ENCODE measurements at regions not wholly inside any gene's neighbourhood (a gene's known extent, or its start where the extent isn't known, plus 50 kb on each side); places are given as distances from the start of the nearest gene placed in this dataset.

GRCh38 chr5:133688391-133688790 lies 76.0 kb upstream of the FSTL4 start:
- no peak for ATAC-seq
- DNase-seq, result no peak
- intact Hi-C loops (cut with DNase I), result no loop called here

- peak in 1 of 2 donors; percentile 65 for ATAC-seq
- DNase-seq, result no peak
- intact Hi-C loops (cut with DNase I), result no loop called here
Observed at GRCh38 chr5:133687212-133688061, 75.1 kb upstream of the FSTL4 start.

GRCh38 chr5:133686566-133686965 lies 74.2 kb upstream of the FSTL4 start:
- intact Hi-C loops (cut with DNase I), result no loop called here
- ATAC-seq (no peak), DNase-seq (no peak)

DNA sequence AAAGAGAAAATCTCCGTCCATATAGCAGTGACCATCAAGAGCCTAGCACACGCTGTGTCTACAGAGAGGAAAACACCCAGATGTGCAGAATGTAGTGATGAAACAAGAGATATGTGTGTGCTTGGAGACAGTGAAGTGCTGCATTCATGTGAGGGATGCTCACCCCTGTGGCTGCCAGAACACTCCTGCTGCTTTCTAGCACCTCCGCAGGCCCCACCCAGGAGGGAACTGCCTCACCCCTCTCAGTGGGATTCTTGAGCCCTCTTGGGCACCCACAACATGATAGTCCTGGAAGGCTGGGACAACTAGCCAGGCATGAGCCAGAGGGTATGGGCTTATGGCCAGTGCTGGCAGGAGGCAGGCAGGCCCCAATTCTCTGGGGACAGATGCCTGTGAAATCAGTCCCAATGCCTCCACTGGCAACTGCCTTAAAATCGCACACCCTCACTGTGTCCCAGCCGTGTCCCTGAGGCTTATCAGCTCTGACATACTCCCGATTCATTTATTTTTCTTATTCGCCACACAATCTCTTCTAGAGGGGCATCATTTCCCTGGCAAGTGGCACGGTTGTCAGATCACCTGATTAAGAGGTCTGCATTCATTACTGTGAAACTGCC lies 73.2 kb upstream of the FSTL4 start:
- no peak for DNase-seq
- peak in 1 of 2 donors; percentile 72 for ATAC-seq
- intact Hi-C loops (cut with DNase I), result no loop called here

GRCh38 chr5:133683646-133684596 lies 71.6 kb upstream of the FSTL4 start:
- DNase-seq, result no peak
- intact Hi-C loops (cut with DNase I), result no loop called here
- no peak for ATAC-seq

DNA sequence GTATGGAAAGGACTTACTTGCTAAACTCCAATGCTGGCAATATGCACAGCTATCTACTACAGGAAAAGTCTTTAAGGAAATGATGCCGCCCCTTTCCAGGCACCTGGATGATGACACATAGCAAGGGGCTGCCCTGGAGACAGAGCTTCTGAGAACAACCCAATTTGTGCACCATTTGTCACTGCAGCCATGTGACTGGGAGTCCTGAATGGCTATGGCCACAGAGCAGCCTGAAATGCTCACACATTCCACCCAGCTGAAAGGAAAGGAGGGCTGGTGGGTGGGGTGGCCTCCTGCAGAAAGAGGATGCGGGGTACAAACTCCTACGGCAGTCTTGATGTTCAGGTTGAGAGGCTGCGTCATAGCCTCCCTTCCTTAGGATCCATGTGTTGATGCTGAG lies 70.1 kb upstream of the FSTL4 start:
- no peak for ATAC-seq
- no peak for DNase-seq
- intact Hi-C loops (cut with DNase I), result no loop called here

- DNase-seq (no peak), ATAC-seq (no peak)
- intact Hi-C loops (cut with DNase I), result no loop called here
Observed at GRCh38 chr5:133681896-133682295, 69.6 kb upstream of the FSTL4 start.

DNA sequence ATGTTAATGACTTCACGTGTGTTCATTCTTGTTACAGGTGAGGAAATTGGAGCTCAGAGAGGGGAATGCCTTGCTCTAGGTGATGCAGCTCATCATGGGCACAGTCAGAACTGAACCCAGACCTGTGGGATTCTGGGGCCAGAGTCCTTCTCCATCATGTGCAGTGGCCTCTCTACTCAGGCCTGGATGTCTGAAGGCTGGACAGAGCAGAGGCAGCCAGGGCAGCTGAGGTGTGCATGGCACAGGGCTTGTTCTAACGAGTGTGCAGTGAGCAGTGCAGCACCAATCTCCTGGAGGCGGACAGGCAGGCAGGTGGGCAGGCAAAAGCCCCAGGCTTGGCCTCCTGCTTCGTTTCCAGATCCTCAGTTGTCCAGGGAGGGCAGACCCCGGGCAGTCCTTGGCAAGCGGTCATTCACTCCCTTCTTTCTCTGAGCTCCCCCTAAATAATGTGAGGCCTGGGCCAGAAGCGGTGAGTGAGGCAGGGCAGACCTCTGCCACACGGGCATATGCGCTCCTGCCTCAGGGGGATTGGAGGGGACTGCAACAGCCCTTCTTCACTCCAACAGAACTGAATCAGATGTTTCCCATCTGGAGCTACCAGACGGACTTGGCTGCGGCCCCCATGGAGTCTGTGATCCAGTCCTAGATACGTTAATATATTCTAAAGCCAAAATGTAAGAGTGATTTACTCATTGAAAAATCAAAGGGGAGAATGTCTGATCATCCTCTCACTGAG lies 68.7 kb upstream of the FSTL4 start:
- DNase-seq (no peak), ATAC-seq (no peak)

DNA sequence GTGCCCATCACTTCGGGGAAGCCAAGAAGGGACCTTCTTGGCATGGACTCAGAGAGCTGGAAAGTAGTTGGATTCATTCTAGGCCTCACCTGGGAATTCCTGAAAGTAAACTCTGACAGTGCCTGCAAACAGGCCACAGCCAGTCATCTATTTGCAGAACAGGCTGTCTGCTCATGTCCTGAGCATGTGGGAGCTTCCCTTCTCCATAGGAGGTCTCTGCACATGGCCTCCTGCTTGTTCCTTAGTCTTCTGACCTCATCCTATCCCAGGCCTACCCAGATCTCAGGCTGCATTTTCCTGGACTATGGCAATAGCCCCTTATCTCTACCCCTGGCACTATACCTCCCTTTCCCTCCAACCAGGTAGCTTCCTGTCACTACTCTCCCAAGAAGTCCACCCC lies 67.2 kb upstream of the FSTL4 start:
- intact Hi-C loops (cut with DNase I), result no loop called here
- DNase-seq (no peak), ATAC-seq (no peak)

More for the DNA sequence above, 68.7 kb upstream of the FSTL4 start:
- intact Hi-C loops (cut with DNase I), result no loop called here

- ATAC-seq (no peak), DNase-seq (no peak)
- intact Hi-C loops (cut with DNase I), result no loop called here
Observed at GRCh38 chr5:133675376-133676154, 63.2 kb upstream of the FSTL4 start.

DNA sequence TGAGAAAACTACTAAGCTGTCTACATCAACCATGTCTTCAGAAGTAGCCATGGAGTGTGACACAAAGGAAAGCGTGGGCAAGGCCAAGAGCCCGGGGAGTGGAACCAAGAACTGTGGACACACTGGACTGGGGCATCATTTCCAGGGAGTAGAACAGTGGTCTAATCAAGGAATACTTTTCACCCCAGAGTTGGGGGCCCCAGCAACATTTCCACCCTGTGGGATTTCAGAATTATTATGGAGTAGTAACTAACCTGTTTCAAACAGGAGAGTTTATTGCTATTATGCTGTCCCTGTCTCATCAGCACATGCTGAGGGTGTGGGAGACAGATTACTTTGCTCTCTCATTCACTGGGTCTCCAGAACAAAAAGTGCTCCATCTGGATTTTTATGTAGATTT lies 58.0 kb upstream of the FSTL4 start:
- intact Hi-C loops (cut with DNase I), result no loop called here
- ATAC-seq (no peak), DNase-seq (no peak)

- intact Hi-C loops (cut with DNase I), result no loop called here
- ATAC-seq, result no peak
- no peak for DNase-seq
Observed at GRCh38 chr5:133669472-133669871, 57.1 kb upstream of the FSTL4 start.

DNA sequence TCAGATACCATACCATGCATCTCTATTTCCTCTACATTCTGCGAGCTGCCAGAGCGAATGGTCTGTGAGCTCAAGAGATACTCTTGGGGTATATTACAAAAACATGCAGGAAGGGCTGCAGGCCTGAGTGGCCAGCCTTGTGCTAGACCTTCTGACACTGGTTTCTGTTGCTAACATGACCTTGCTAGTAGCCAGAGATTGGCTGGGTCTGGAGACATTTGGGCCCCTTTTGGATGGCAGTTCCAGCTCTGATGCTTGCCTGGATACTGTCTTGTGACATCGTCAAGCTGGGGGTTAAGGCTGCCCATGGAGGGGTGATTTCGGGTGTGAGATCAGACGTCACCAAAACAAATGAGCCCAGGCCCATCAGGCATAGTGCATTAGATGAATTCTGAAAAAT lies 56.1 kb upstream of the FSTL4 start:
- intact Hi-C loops (cut with DNase I), result no loop called here
- no peak for DNase-seq
- no peak for ATAC-seq

GRCh38 chr5:133667217-133667616 lies 54.9 kb upstream of the FSTL4 start:
- DNase-seq, result no peak
- intact Hi-C loops (cut with DNase I), result no loop called here
- no peak for ATAC-seq

DNA sequence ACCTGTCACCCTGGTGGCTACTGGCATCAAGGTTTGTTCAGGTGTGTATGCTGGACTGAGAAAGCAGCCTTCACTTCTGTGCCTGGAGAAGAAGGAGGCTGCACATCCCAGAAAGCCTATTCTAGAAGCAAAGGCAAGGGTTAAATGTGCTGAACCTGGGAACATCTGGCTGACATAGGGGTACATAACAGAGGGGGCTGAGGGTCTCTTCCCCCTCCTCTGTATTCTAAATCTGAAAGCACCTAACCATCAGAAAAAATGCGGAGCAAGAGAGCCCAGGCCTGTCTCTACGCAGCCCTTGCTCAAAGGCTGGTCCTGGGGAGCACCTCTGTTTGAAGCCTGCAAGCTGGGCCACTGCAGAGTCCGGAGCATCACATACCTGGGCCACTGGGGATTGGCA lies 53.2 kb upstream of the FSTL4 start:
- ATAC-seq (no peak), DNase-seq (no peak)
- intact Hi-C loops (cut with DNase I), result no loop called here

DNA sequence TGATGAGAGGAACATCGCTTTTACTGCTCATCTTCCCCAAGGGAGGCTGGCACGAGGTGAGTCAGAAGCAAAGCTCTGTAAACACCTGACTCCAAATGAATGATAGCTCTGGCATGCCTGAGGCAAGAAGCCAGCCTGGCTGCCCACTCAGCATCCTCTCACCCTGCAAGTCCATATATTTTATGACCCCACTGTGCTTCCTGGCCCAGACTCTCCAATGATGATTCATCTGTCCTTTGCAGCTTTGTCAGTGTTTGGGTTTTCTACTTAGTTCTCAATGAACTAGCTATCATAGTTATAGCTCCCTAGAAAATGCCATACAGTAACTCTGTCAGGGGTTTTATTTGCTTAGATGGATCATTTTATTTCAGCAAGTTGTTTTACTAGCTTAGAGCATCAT lies 52.1 kb upstream of the FSTL4 start:
- intact Hi-C loops (cut with DNase I), result no loop called here
- ATAC-seq (no peak), DNase-seq (no peak)

DNA sequence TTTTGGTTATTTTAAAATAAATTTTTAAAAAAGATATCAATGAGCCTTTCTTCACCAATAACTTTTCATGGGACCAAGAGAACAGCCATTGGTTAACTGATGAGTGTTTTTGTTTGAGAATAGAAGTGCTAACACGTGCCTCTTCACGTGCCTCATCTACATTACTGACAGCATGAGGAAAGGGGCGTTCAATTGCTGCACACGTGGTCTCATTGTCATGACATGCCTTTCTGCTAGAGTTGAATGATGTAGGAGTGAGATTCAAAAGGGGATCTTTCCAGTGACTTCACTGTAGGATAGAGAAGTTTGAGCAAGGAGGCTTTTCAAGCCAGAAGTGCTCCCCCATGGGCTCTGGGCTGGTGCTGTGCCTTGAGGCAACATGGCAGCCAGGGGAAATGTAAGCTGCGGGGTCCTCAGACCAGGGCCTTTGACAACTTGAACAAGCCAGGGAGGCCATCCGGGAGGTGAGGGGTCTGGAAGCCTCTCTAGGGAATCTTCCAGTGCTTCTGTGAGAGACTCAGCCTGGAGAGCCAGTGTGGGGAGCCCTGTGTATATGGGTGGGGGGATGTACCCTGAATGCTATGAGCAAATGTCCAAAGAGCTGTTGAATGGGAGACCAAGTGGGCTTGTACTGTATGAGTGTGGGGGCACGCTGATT lies 51.2 kb upstream of the FSTL4 start:
- ATAC-seq, result no peak
- no peak for DNase-seq
- intact Hi-C loops (cut with DNase I), result no loop called here

DNA sequence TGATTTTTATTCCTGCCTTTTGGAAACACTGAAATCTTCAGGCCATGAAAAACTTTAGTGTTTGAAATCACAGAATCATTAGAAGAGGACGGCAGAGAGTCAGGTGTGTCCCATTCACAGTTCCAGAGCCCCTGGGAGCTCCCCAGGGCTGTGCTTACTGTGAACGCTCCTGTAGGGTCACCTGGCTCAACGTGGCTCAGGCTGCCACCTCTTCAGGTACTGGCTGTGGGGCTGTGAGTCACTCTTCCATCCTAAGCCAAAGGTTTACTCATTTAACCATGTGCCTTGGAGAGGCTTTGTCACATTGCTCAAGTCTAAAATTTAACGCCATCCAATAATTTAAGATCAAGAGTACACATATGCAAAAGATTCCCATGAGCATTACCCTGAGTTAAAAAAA lies 50.2 kb upstream of the FSTL4 start:
- DNase-seq (no peak), ATAC-seq (no peak)
- intact Hi-C loops (cut with DNase I), result no loop called here
